HepG2 (cell line): ENCODE measurements at regions not wholly inside any gene's neighbourhood (a gene's known extent, or its start where the extent isn't known, plus 50 kb on each side); places are given as distances from the start of the nearest gene placed in this dataset.

Source experiments
- AKNA ChIP-seq: sonication (generic); formaldehyde crosslinking; IDR thresholded peaks from 2 replicates; pipeline ENCODE4 v1.4.0; 2020; ENCODE audit warnings: missing genetic modification reagents, borderline replicate concordance
- ELF3 ChIP-seq: IDR thresholded peaks from 2 replicates; pipeline ENCODE4 v1.6.1; 2016; ENCODE audit warnings: missing genetic modification reagents, missing compliant biosample characterization
- KIAA2018 ChIP-seq: sonication (generic); formaldehyde crosslinking; IDR thresholded peaks from 2 replicates; pipeline ENCODE4 v1.5.0; 2020; ENCODE audit warnings: mild to moderate bottlenecking, missing genetic modification reagents, borderline replicate concordance
- REPIN1 ChIP-seq: sonication (generic); formaldehyde crosslinking; IDR thresholded peaks from 2 replicates; pipeline ENCODE4 v1.8.0; 2022; ENCODE audit warnings: missing genetic modification reagents, low read depth, mild to moderate bottlenecking, borderline replicate concordance
- RNF219 ChIP-seq: sonication (generic); formaldehyde crosslinking; IDR thresholded peaks from 2 replicates; pipeline ENCODE4 v1.5.0; 2020; ENCODE audit warnings: mild to moderate bottlenecking, missing genetic modification reagents
- YY1 ChIP-seq: IDR thresholded peaks from 2 replicates; pipeline ENCODE4 v1.6.1; 2011; ENCODE audit warnings: low read length, low read depth, moderate library complexity, mild to moderate bottlenecking; ENCODE audit not compliant: insufficient read depth, insufficient replicate concordance
- ZNF496 ChIP-seq: sonication (generic); formaldehyde crosslinking; IDR thresholded peaks from 2 replicates; pipeline ENCODE4 v1.8.1; 2023; ENCODE audit warnings: mild to moderate bottlenecking, moderate library complexity, missing genetic modification reagents; ENCODE audit not compliant: insufficient replicate concordance
- ZNF501 ChIP-seq: sonication (generic); formaldehyde crosslinking; IDR thresholded peaks from 2 replicates; pipeline ENCODE4 v1.5.1; 2020; ENCODE audit warnings: mild to moderate bottlenecking, moderate library complexity, missing genetic modification reagents

- TF ChIP-seq YY1, result no peak
- TF ChIP-seq RNF219 (CRISPR knock-in tag), result no peak
- TF ChIP-seq REPIN1 (CRISPR knock-in tag), result peak; percentile 39; the same call in 1 of the 2 replicates
- no peak for TF ChIP-seq ZNF496 (CRISPR knock-in tag)
- no peak for TF ChIP-seq AKNA (CRISPR knock-in tag)
- peak; percentile 39 for TF ChIP-seq ZNF501 (CRISPR knock-in tag)
- no peak for TF ChIP-seq KIAA2018 (CRISPR knock-in tag)
- TF ChIP-seq ELF3 (CRISPR knock-in tag), result peak; percentile 99
Measured at GRCh38 chr7:131057015-131057793, 270.5 kb upstream of the MKLN1 start (continued).
